HEK293 (cell line): ENCODE measurements at regions not wholly inside any gene's neighbourhood (a gene's known extent, or its start where the extent isn't known, plus 50 kb on each side); places are given as distances from the start of the nearest gene placed in this dataset.

Experiments used
- ELK4 ChIP-seq: IDR thresholded peaks from 2 replicates; pipeline ENCODE4 v1.6.1; 2011; ENCODE audit warnings: mild to moderate bottlenecking, low read depth, low read length, borderline replicate concordance
- GLI2 ChIP-seq: fragments of 450-650 bp; formaldehyde crosslinking; IDR thresholded peaks from 2 replicates; pipeline ENCODE4; 2017; ENCODE audit warnings: missing biosample characterization, missing genetic modification characterization, low read depth, borderline replicate concordance
- PRDM6 ChIP-seq: fragments of 450-650 bp; formaldehyde crosslinking; IDR thresholded peaks from 2 replicates; pipeline ENCODE4 v1.5.1; 2017; ENCODE audit warnings: missing biosample characterization, missing genetic modification characterization
- WT1 ChIP-seq: fragments of 450-650 bp; formaldehyde crosslinking; IDR thresholded peaks from 2 replicates; pipeline ENCODE4 v1.5.1; 2016; ENCODE audit warnings: missing biosample characterization, missing genetic modification characterization
- ZBTB1 ChIP-seq: fragments of 450-650 bp; formaldehyde crosslinking; IDR thresholded peaks from 2 replicates; pipeline ENCODE4 v1.5.1; 2016; ENCODE audit warnings: missing biosample characterization, missing genetic modification characterization
- ZBTB10 ChIP-seq: fragments of 450-650 bp; formaldehyde crosslinking; IDR thresholded peaks from 2 replicates; pipeline ENCODE4 v1.5.1; 2016; ENCODE audit warnings: missing biosample characterization, missing genetic modification characterization
- ZBTB20 ChIP-seq: fragments of 450-650 bp; formaldehyde crosslinking; IDR thresholded peaks from 2 replicates; pipeline ENCODE4 v1.5.1; 2016; ENCODE audit warnings: missing biosample characterization, missing genetic modification characterization
- ZBTB21 ChIP-seq: fragments of 450-650 bp; formaldehyde crosslinking; IDR thresholded peaks from 2 replicates; pipeline ENCODE4 v1.5.1; 2017; ENCODE audit warnings: missing biosample characterization, missing genetic modification characterization
- ZBTB49 ChIP-seq: fragments of 450-650 bp; formaldehyde crosslinking; IDR thresholded peaks from 2 replicates; pipeline ENCODE4 v1.5.1; 2016; ENCODE audit warnings: missing biosample characterization, missing genetic modification characterization, low read depth
- ZEB2 ChIP-seq: fragments of 450-650 bp; formaldehyde crosslinking; IDR thresholded peaks from 2 replicates; pipeline ENCODE4 v1.5.1; 2016; ENCODE audit warnings: missing biosample characterization, missing genetic modification characterization
- ZNF121 ChIP-seq: fragments of 450-650 bp; formaldehyde crosslinking; IDR thresholded peaks from 2 replicates; pipeline ENCODE4 v1.5.1; 2016; ENCODE audit warnings: missing biosample characterization, missing genetic modification characterization
- ZNF140 ChIP-seq: fragments of 450-650 bp; formaldehyde crosslinking; IDR thresholded peaks from 2 replicates; pipeline ENCODE4 v1.5.1; 2016; ENCODE audit warnings: missing biosample characterization, missing genetic modification characterization
- ZNF19 ChIP-seq: fragments of 450-650 bp; formaldehyde crosslinking; IDR thresholded peaks from 2 replicates; pipeline ENCODE4; 2016; ENCODE audit warnings: missing biosample characterization, missing genetic modification characterization, low read depth
- ZNF202 ChIP-seq: fragments of 450-650 bp; formaldehyde crosslinking; IDR thresholded peaks from 2 replicates; pipeline ENCODE4 v1.5.1; 2016; ENCODE audit warnings: missing biosample characterization, missing genetic modification characterization, borderline replicate concordance
- ZNF221 ChIP-seq: fragments of 450-650 bp; formaldehyde crosslinking; IDR thresholded peaks from 2 replicates; pipeline ENCODE4 v1.5.1; 2017; ENCODE audit warnings: missing biosample characterization, missing genetic modification characterization, borderline replicate concordance
- ZNF223 ChIP-seq: fragments of 450-650 bp; formaldehyde crosslinking; IDR thresholded peaks from 2 replicates; pipeline ENCODE4 v1.5.1; 2016; ENCODE audit warnings: missing biosample characterization, missing genetic modification characterization
- ZNF239 ChIP-seq: fragments of 450-650 bp; formaldehyde crosslinking; IDR thresholded peaks from 2 replicates; pipeline ENCODE4 v1.5.1; 2016; ENCODE audit warnings: missing biosample characterization, missing genetic modification characterization
- ZNF266 ChIP-seq: fragments of 450-650 bp; formaldehyde crosslinking; IDR thresholded peaks from 2 replicates; pipeline ENCODE4 v1.5.1; 2016; ENCODE audit warnings: missing biosample characterization, missing genetic modification characterization, low read depth
- ZNF292 ChIP-seq: fragments of 450-650 bp; formaldehyde crosslinking; IDR thresholded peaks from 2 replicates; pipeline ENCODE4 v1.5.1; 2016; ENCODE audit warnings: low read depth, missing biosample characterization, missing genetic modification characterization, borderline replicate concordance
- ZNF350 ChIP-seq: fragments of 450-650 bp; formaldehyde crosslinking; IDR thresholded peaks from 2 replicates; pipeline ENCODE4 v1.5.0; 2017; ENCODE audit warnings: missing biosample characterization, mild to moderate bottlenecking, missing genetic modification characterization
- ZNF37A ChIP-seq: fragments of 450-650 bp; IDR thresholded peaks from 2 replicates; pipeline ENCODE4 v1.5.1; 2018; ENCODE audit warnings: missing biosample characterization, missing genetic modification characterization
- ZNF404 ChIP-seq: fragments of 450-650 bp; formaldehyde crosslinking; IDR thresholded peaks from 2 replicates; pipeline ENCODE4 v1.5.1; 2017; ENCODE audit warnings: missing biosample characterization, missing genetic modification characterization
- ZNF416 ChIP-seq: fragments of 450-650 bp; formaldehyde crosslinking; IDR thresholded peaks from 2 replicates; pipeline ENCODE4 v1.5.1; 2016; ENCODE audit warnings: missing biosample characterization, missing genetic modification characterization
- ZNF473 ChIP-seq: fragments of 450-650 bp; formaldehyde crosslinking; IDR thresholded peaks from 2 replicates; pipeline ENCODE4 v1.5.1; 2017; ENCODE audit warnings: missing biosample characterization, missing genetic modification characterization
- ZNF555 ChIP-seq: fragments of 450-650 bp; formaldehyde crosslinking; conservative IDR thresholded peaks from 2 replicates; pipeline ENCODE4 v1.5.1; 2017; ENCODE audit warnings: missing biosample characterization, mild to moderate bottlenecking, missing genetic modification characterization, inconsistent platforms
- ZNF623 ChIP-seq: fragments of 450-650 bp; formaldehyde crosslinking; IDR thresholded peaks from 2 replicates; pipeline ENCODE4 v1.5.1; 2016; ENCODE audit warnings: missing biosample characterization, missing genetic modification characterization
- ZNF654 ChIP-seq: fragments of 450-650 bp; formaldehyde crosslinking; IDR thresholded peaks from 2 replicates; pipeline ENCODE4 v1.5.1; 2016; ENCODE audit warnings: low read depth, missing biosample characterization, missing genetic modification characterization
- ZNF664 ChIP-seq: fragments of 450-650 bp; formaldehyde crosslinking; IDR thresholded peaks from 2 replicates; pipeline ENCODE4 v1.5.1; 2016; ENCODE audit warnings: missing biosample characterization, missing genetic modification characterization
- ZNF747 ChIP-seq: fragments of 450-650 bp; formaldehyde crosslinking; IDR thresholded peaks from 2 replicates; pipeline ENCODE4 v1.5.1; 2016; ENCODE audit warnings: missing biosample characterization, missing genetic modification characterization
- ZNF76 ChIP-seq: fragments of 450-650 bp; formaldehyde crosslinking; IDR thresholded peaks from 2 replicates; pipeline ENCODE4; 2016; ENCODE audit warnings: low read depth, missing biosample characterization, missing genetic modification characterization, borderline replicate concordance
- ZSCAN23 ChIP-seq: fragments of 450-650 bp; formaldehyde crosslinking; IDR thresholded peaks from 2 replicates; pipeline ENCODE4 v1.5.1; 2016; ENCODE audit warnings: missing biosample characterization, missing genetic modification characterization
- ZXDB ChIP-seq: fragments of 450-650 bp; formaldehyde crosslinking; IDR thresholded peaks from 2 replicates; pipeline ENCODE4 v1.5.1; 2016; ENCODE audit warnings: missing biosample characterization, missing genetic modification characterization

GRCh38 chr2:42927334-42928160, 135.2 kb upstream of the HAAO start (continued):
- TF ChIP-seq ZBTB49 (tag by site-specific recombination) = no peak
- no peak for TF ChIP-seq ZNF239
- TF ChIP-seq ZNF266 (tag by site-specific recombination) = no peak
- TF ChIP-seq ZNF416 = no peak
- no peak for TF ChIP-seq ZBTB21 (tag by site-specific recombination)
- no peak for TF ChIP-seq ZNF140 (tag by site-specific recombination)
- TF ChIP-seq WT1 (tag by site-specific recombination) = 0 out of 2 replicates have a peak, but pooled peaks have one; percentile 48
- no peak for TF ChIP-seq ELK4
- TF ChIP-seq ZNF654 = no peak
- peak; percentile 29; the same call in 1 of the 2 replicates for TF ChIP-seq PRDM6 (tag by site-specific recombination)
- TF ChIP-seq ZNF37A (tag by site-specific recombination) = no peak
- TF ChIP-seq ZBTB1 (tag by site-specific recombination) = no peak
- no peak for TF ChIP-seq ZNF223
- TF ChIP-seq ZEB2 (tag by site-specific recombination) = no peak
- no peak for TF ChIP-seq ZNF664 (tag by site-specific recombination)
- TF ChIP-seq ZBTB20 (tag by site-specific recombination) = no peak
- TF ChIP-seq ZNF292 (tag by site-specific recombination) = no peak
- no peak for TF ChIP-seq ZNF76 (tag by site-specific recombination)
- TF ChIP-seq ZNF623 (tag by site-specific recombination) = no peak
- no peak for TF ChIP-seq ZNF121 (tag by site-specific recombination)
- TF ChIP-seq ZNF747 (tag by site-specific recombination) = no peak
- no peak for TF ChIP-seq ZBTB10 (tag by site-specific recombination)
- TF ChIP-seq ZSCAN23 (tag by site-specific recombination) = no peak
- no peak for TF ChIP-seq ZNF202 (tag by site-specific recombination)
- TF ChIP-seq ZNF404 = no peak
- TF ChIP-seq GLI2 (tag by site-specific recombination) = no peak
- TF ChIP-seq ZNF473 (tag by site-specific recombination) = no peak
- no peak for TF ChIP-seq ZNF555 (tag by site-specific recombination)
- TF ChIP-seq ZXDB (tag by site-specific recombination) = no peak
- TF ChIP-seq ZNF221 (tag by site-specific recombination) = no peak
- no peak for TF ChIP-seq ZNF19 (tag by site-specific recombination)
- no peak for TF ChIP-seq ZNF350 (tag by site-specific recombination)
- TF ChIP-seq, all 188 proteins: peak for 6
